ENCODE measurements at regions not wholly inside any gene's neighbourhood (a gene's known extent, or its start where the extent isn't known, plus 50 kb on each side); places are given as distances from the start of the nearest gene placed in this dataset.

- FAIRE-seq = no peak
- no peak for DNase-seq (ENCODE audit: low spot score in 2 of 2)
Observed at GRCh38 chr20:55784036-55784435, 221.3 kb downstream of the CBLN4 start.

- DNase-seq (ENCODE audit: low spot score in 2 of 2) (no peak), FAIRE-seq (no peak)
Observed at GRCh38 chr20:55783381-55783780, 221.9 kb downstream of the CBLN4 start.

- DNase-seq (ENCODE audit: low spot score in 2 of 2) = no peak
- FAIRE-seq = no peak
Observed at GRCh38 chr20:55782912-55783253, 222.4 kb downstream of the CBLN4 start.

GRCh38 chr20:55782224-55782911, 223.0 kb downstream of the CBLN4 start:
- FAIRE-seq (no peak), DNase-seq (ENCODE audit: low spot score in 2 of 2) (no peak)

- no peak for FAIRE-seq
- no peak for DNase-seq (ENCODE audit: low spot score in 2 of 2)
Observed at GRCh38 chr20:55778796-55779195, 226.5 kb downstream of the CBLN4 start.

- FAIRE-seq (no peak), DNase-seq (ENCODE audit: low spot score in 2 of 2) (no peak)
Observed at GRCh38 chr20:55777641-55778040, 227.7 kb downstream of the CBLN4 start.

- no peak for DNase-seq (ENCODE audit: low spot score in 2 of 2)
- FAIRE-seq = no peak
Observed at GRCh38 chr20:55776176-55776575, 229.1 kb downstream of the CBLN4 start.

GRCh38 chr20:55774628-55775027, 230.7 kb downstream of the CBLN4 start:
- DNase-seq (ENCODE audit: low spot score in 2 of 2) (no peak), FAIRE-seq (no peak)

- DNase-seq (ENCODE audit: low spot score in 2 of 2) (no peak), FAIRE-seq (no peak)
Observed at GRCh38 chr20:55761797-55762196, 243.5 kb downstream of the CBLN4 start.

- no peak for FAIRE-seq
- no peak for DNase-seq (ENCODE audit: low spot score in 2 of 2)
Observed at GRCh38 chr20:55761100-55761499, 244.2 kb downstream of the CBLN4 start.

- no peak for FAIRE-seq
Observed at GRCh38 chr20:55760586-55760985, 244.7 kb downstream of the CBLN4 start.

GRCh38 chr20:55755861-55756260, 249.5 kb downstream of the CBLN4 start:
- DNase-seq (ENCODE audit: low spot score in 2 of 2) (no peak), FAIRE-seq (no peak)

More at GRCh38 chr20:55760586-55760985, 244.7 kb downstream of the CBLN4 start:
- DNase-seq (ENCODE audit: low spot score in 2 of 2) = no peak

GRCh38 chr20:55755411-55755810, 249.9 kb downstream of the CBLN4 start:
- no peak for FAIRE-seq
- DNase-seq (ENCODE audit: low spot score in 2 of 2) = no peak

GRCh38 chr20:55746723-55747122, 258.6 kb downstream of the CBLN4 start:
- FAIRE-seq (no peak), DNase-seq (ENCODE audit: low spot score in 2 of 2) (no peak)

- DNase-seq (ENCODE audit: low spot score in 2 of 2) (no peak), FAIRE-seq (no peak)
Observed at GRCh38 chr20:55745840-55746239, 259.5 kb downstream of the CBLN4 start.

GRCh38 chr20:55744896-55745295, 260.4 kb downstream of the CBLN4 start:
- FAIRE-seq (no peak), DNase-seq (ENCODE audit: low spot score in 2 of 2) (no peak)

GRCh38 chr20:55741801-55742200, 263.5 kb downstream of the CBLN4 start:
- no peak for FAIRE-seq
- DNase-seq (ENCODE audit: low spot score in 2 of 2) = no peak

- DNase-seq (ENCODE audit: low spot score in 2 of 2) (no peak), FAIRE-seq (no peak)
Observed at GRCh38 chr20:55740076-55740475, 265.2 kb downstream of the CBLN4 start.

GRCh38 chr20:55730321-55730720, 275.0 kb downstream of the CBLN4 start:
- no peak for DNase-seq (ENCODE audit: low spot score in 2 of 2)

GRCh38 chr20:55714736-55715135, 290.6 kb downstream of the CBLN4 start:
- DNase-seq (ENCODE audit: low spot score in 2 of 2) (no peak), FAIRE-seq (no peak)

More at GRCh38 chr20:55730321-55730720, 275.0 kb downstream of the CBLN4 start:
- no peak for FAIRE-seq

- no peak for DNase-seq (ENCODE audit: low spot score in 2 of 2)
- no peak for FAIRE-seq
Observed at GRCh38 chr20:55714082-55714481, 291.2 kb downstream of the CBLN4 start.

- DNase-seq (ENCODE audit: low spot score in 2 of 2) (no peak), FAIRE-seq (no peak)
Observed at GRCh38 chr20:55704458-55704857, 300.9 kb downstream of the CBLN4 start.

- FAIRE-seq (no peak), DNase-seq (ENCODE audit: low spot score in 2 of 2) (no peak)
Observed at GRCh38 chr20:55701467-55701866, 303.9 kb downstream of the CBLN4 start.

Data from frontal cortex (tissue), 3 donors.